Epithelial cell of prostate (primary cell): ENCODE measurements at regions not wholly inside any gene's neighbourhood (a gene's known extent, or its start where the extent isn't known, plus 50 kb on each side); places are given as distances from the start of the nearest gene placed in this dataset.
"Not testable (repeated sequence)": the region's sequence is repeated elsewhere in the genome, so short reads cannot be mapped to it uniquely, and the experiment has no call there.

Experiments
- DNase-seq: peaks from one replicate; pipeline ENCODE4 v3.0.0-alpha.2; 2011; ENCODE audit warnings: low read depth, low spot score
- H3K27ac ChIP-seq: fragments of 450-650 bp; 2 replicates; pipeline ENCODE4 v1.5.1; 2017; ENCODE audit warnings: mild to moderate bottlenecking

DNA sequence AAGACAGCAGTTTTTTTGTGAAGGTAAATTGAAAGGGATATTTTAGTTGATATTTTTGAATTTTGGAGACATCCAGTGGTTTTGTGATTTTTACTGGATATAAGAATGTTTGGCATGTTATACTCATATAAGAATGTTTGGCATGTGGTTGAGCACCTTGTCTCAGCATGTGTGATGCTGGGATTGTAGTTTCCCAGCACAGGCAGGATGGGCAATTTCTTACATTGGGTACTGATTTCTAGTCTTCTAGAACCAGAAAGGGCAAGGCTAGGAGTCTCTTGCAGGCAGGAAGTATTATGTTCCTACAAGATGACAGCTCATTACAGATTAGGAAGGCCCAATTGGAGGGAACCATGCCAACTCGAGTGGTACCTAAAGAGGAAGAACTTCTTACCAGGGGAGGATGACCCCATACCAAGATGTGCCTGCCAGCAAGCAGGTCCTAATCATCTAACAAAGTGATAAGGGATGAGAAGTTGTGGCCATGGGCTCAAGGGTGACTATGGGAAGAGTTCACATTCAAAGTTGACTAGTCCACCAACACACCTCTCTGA is 377.8 kb downstream of the UTRN start:
- no peak overlapping the region for H3K27ac ChIP-seq
- no peak for DNase-seq

GRCh38 chr6:144664281-144664680 is 379.1 kb downstream of the UTRN start:
- DNase-seq: no peak
- H3K27ac ChIP-seq: no peak overlapping the region

GRCh38 chr6:144664947-144665346 is 379.8 kb downstream of the UTRN start:
- no peak for DNase-seq
- H3K27ac ChIP-seq: no peak overlapping the region

- no peak for DNase-seq
Observed at GRCh38 chr6:144665932-144666450, 380.9 kb downstream of the UTRN start.

DNA sequence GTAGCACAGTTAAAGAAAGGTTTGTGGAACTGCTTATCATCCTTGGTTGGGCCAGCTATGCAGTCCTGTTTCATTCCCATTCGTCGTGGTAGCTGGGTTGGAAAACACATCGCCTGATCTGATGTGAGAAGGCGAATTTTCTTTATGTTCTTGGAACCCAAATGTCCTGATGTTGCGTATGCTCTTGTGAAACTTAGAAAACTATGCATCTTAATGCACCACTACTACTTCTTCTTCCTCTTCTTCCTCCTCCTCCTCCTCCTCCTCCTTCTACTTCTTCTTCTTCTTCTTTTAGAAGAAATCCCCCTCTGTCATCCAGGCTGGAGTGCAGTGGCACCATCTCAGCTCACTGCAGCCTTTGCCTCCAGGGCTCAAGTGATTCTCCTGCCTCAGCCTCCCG is 381.6 kb downstream of the UTRN start:
- DNase-seq: no peak
- no peak overlapping the region for H3K27ac ChIP-seq

More at GRCh38 chr6:144665932-144666450, 380.9 kb downstream of the UTRN start:
- H3K27ac ChIP-seq: no peak overlapping the region

- H3K27ac ChIP-seq: no peak overlapping the region
- DNase-seq: no peak
Observed at GRCh38 chr6:144667532-144668503, 382.7 kb downstream of the UTRN start.

DNA sequence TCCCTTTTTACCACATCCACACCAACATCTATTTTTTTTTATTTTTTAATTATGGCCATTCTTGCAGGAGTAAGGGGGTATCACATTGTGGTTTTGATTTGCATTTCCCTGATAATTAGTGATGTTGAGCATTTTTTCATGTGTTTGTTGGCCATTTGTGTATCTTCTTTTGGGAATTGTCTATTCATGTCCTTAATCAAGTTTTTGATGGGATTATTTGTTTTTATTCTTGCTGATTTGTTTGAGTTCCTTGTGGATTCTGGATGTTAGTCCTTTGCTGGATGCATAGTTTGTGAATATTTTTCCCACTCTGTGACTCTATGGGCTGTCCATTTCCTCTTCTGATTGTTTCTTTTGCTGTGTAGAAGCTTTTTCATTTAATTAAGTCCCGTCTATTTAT is 385.1 kb downstream of the UTRN start:
- not testable (repeated sequence) for DNase-seq, H3K27ac ChIP-seq

GRCh38 chr6:144673807-144674206 is 388.7 kb downstream of the UTRN start:
- H3K27ac ChIP-seq: no peak overlapping the region
- no peak for DNase-seq

- peak; percentile 74 for DNase-seq
- no peak overlapping the region for H3K27ac ChIP-seq
Observed at GRCh38 chr6:144675231-144675861, 390.2 kb downstream of the UTRN start.

GRCh38 chr6:144676310-144676709 is 391.2 kb downstream of the UTRN start:
- not testable (repeated sequence) for H3K27ac ChIP-seq, DNase-seq

DNA sequence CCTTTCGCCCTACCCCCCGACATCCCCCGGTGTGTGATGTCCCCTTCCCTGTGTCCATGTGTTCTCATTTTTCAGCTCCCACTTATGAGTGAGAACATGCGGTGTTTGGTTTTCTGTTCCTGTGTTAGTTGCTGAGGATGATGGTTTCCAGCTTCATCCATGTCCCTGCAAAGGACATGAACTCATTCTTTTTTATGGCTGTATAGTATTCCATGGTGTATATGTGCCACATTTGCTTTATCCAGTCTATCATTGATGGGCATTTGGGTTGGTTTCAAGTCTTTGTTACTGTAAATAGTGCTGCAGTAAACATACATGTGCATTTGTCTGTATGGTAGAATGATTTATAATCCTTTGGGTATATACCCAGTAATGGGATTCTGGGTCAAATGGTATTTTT is 392.1 kb downstream of the UTRN start:
- DNase-seq, H3K27ac ChIP-seq: not testable (repeated sequence)

- DNase-seq: no peak
- no peak overlapping the region for H3K27ac ChIP-seq
Observed at GRCh38 chr6:144678844-144679243, 393.7 kb downstream of the UTRN start.

- H3K27ac ChIP-seq: no peak overlapping the region
- DNase-seq: no peak
Observed at GRCh38 chr6:144681334-144681733, 396.2 kb downstream of the UTRN start.

GRCh38 chr6:144683216-144684070 is 398.3 kb downstream of the UTRN start:
- H3K27ac ChIP-seq: no peak overlapping the region
- DNase-seq: no peak

DNA sequence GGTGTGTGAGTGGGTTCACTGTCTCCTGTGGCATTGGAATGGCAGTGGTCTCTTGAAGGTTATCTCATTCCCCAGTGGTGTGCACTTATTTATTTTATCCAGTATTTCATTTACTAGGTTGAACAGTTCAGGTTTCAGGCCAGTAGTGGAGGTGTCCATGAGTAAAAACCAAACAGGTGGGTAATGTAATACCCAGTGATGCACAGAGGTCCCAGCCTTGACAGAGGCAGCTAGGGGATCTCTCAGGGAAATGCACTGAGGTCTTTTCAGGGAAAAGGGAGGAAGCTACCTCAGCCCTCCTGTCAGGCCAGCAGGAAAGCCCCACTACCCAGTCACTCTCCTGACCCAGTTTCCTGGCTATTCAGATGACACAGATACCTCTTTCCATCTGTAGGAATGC is 403.6 kb downstream of the UTRN start:
- DNase-seq: no peak
- H3K27ac ChIP-seq: no peak overlapping the region

DNA sequence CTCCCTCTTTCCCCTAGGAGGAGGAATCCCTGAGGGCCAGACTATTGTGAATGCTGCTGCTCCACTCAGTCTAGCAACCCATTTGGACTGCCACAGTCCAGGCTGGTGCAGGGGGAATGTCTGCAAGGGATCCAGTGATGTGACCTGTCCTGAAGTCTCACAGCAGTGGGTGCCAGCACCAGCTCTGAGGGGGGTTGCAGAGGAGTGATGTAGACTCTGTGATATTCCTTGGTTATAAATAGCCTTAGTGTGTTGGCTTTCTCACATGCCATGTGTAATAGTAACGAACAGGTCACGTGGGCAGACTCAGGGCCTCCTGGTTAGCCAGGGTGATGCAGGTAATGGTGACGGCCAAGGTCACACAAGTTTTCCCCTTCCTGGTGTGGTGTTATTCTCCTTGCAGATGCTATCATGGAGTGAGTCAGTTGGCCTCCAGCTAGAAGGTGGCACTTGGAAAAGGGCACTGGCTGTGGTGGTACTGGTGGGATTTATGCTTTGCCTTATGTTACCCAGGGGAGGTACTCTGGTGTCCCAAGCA is 404.4 kb downstream of the UTRN start:
- no peak overlapping the region for H3K27ac ChIP-seq
- no peak for DNase-seq

- no peak overlapping the region for H3K27ac ChIP-seq
- no peak for DNase-seq
Observed at GRCh38 chr6:144690133-144690532, 405.0 kb downstream of the UTRN start.

- no peak overlapping the region for H3K27ac ChIP-seq
- no peak for DNase-seq
Observed at GRCh38 chr6:144690666-144691065, 405.5 kb downstream of the UTRN start.

- not testable (repeated sequence) for H3K27ac ChIP-seq, DNase-seq
Observed at GRCh38 chr6:144692050-144692449, 406.9 kb downstream of the UTRN start.
